Erythroblast (primary cell): ENCODE measurements at regions not wholly inside any gene's neighbourhood (a gene's known extent, or its start where the extent isn't known, plus 50 kb on each side); places are given as distances from the start of the nearest gene placed in this dataset.

Experiments used
- GATA1 ChIP-seq: IDR thresholded peaks from 2 replicates; pipeline ENCODE4 v1.6.1; 2011; ENCODE audit warnings: low read depth, mild to moderate bottlenecking, control low read depth, low read length, moderate library complexity
- POLR2A ChIP-seq: IDR thresholded peaks from 2 replicates; pipeline ENCODE4 v1.6.1; 2011; ENCODE audit warnings: mild to moderate bottlenecking, low read length

DNA sequence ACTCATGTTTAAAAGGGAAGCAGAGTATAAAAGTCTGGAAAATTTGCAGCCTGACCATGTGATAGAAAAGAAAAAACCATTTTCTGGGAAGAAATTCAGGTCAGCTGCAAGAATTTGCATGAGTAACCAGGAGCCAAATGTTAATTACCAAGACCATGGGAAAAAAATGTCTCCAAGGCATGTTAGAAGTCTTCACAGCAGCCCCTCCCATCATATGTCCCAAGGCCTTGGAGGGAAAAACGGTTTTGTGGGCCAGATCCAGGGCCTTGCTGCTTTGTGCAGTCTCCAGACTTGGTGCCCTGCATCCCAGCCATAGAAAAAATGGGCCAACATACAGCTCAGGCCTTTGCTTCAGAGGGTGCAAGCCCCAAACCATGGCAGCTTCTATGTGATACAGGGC is 1019.6 kb upstream of the SORCS1 start:
- no peak for TF ChIP-seq GATA1
- no peak for TF ChIP-seq POLR2A
